Caco-2 (cell line): ENCODE measurements at regions not wholly inside any gene's neighbourhood (a gene's known extent, or its start where the extent isn't known, plus 50 kb on each side); places are given as distances from the start of the nearest gene placed in this dataset.

ENCODE experiments used
- BruUV-seq: library from RNA; stranded (reverse); fragments of 400-500 nt; replicated peaks from 2 replicates; lab custom pipeline; 2021; lab: Mats Ljungman, UMichigan
- CTCF ChIA-PET: fragments of 300-600 bp; sonication (Branson Sonifier 250); formaldehyde crosslinking; loops from one replicate; lab custom pipeline; 2022; ENCODE audit warnings: antibody characterized with exemption; lab: Charles Lee
- POLR2A ChIA-PET: fragments of 300-600 bp; sonication (Branson Sonifier 250); formaldehyde crosslinking; loops from one replicate; lab custom pipeline; 2022; ENCODE audit warnings: antibody characterized with exemption; lab: Charles Lee
- DNase-seq, 2 experiments: peaks; one replicate each; pipeline versions ENCODE4 v3.0.0 to v3.0.0-alpha.2; 2020 to 2022
- H3K27me3 ChIP-seq: replicated peaks from 2 replicates; pipeline ENCODE4 v1.6.0; 2011; ENCODE audit warnings: low read length; ENCODE audit not compliant: control insufficient read depth, insufficient read depth
- H3K36me3 ChIP-seq: 2 replicates; pipeline ENCODE4 v1.5.1; 2011; ENCODE audit warnings: low read length; ENCODE audit not compliant: control insufficient read depth, insufficient read depth
- H3K4me1 ChIP-seq: fragments of 250-450 bp; sonication (Bioruptor Pico); 2 replicates; pipeline ENCODE4 v1.5.1; 2020; ENCODE audit warnings: mild to moderate bottlenecking
- H3K4me3 ChIP-seq: 2 replicates; pipeline ENCODE4 v1.5.1; 2011; ENCODE audit warnings: low read depth, mild to moderate bottlenecking, control low read depth, low read length
- H3K9me3 ChIP-seq: fragments of 250-450 bp; sonication (Bioruptor Pico); 2 replicates; pipeline ENCODE4 v1.5.1; 2020; ENCODE audit warnings: mild to moderate bottlenecking, moderate library complexity
- H3K27ac Mint-ChIP-seq: one replicate; pipeline ENCODE4 v1.8.0; 2022; ENCODE audit warnings: mixed read lengths; ENCODE audit not compliant: unreplicated experiment
- H3K27me3 Mint-ChIP-seq: one replicate; pipeline ENCODE4 v1.8.0; 2022; ENCODE audit warnings: mixed read lengths; ENCODE audit not compliant: insufficient read depth, unreplicated experiment
- H3K36me3 Mint-ChIP-seq: one replicate; pipeline ENCODE4 v1.8.0; 2022; ENCODE audit warnings: mild to moderate bottlenecking, mixed read lengths; ENCODE audit not compliant: insufficient read depth, unreplicated experiment
- H3K4me1 Mint-ChIP-seq: one replicate; pipeline ENCODE4 v1.8.0; 2022; ENCODE audit warnings: low read depth, mixed read lengths; ENCODE audit not compliant: unreplicated experiment
- H3K4me3 Mint-ChIP-seq: one replicate; pipeline ENCODE4 v1.8.0; 2022; ENCODE audit warnings: mild to moderate bottlenecking, moderate library complexity, mixed read lengths; ENCODE audit not compliant: unreplicated experiment
- H3K9me3 Mint-ChIP-seq: one replicate; pipeline ENCODE4 v1.8.0; 2022; ENCODE audit warnings: mixed read lengths; ENCODE audit not compliant: unreplicated experiment
- CTCF ChIP-seq, 2 experiments: fragments of 200-600 bp in 1 of 2; IDR thresholded peaks; 1 replicate in 1 of 2; 2 replicates in 1 of 2; pipeline versions ENCODE4 v1.5.1 to v1.8.0; 2011 to 2022; ENCODE audit warnings: antibody characterized with exemption in 1 of 2, control low read depth in 1 of 2, inconsistent platforms in 1 of 2, low read depth in 1 of 2, low read length in 1 of 2, mild to moderate bottlenecking in 1 of 2, moderate library complexity in 1 of 2; ENCODE audit not compliant: insufficient read depth in 1 of 2, severe bottlenecking in 1 of 2, unreplicated experiment in 1 of 2
- intact Hi-C: fragments of 100-400 bp; cut with micrococcal nuclease; formaldehyde crosslinking; loops from one replicate; pipeline ENCODE4 v1.10.0; 2022; ENCODE audit not compliant: unreplicated experiment

DNA sequence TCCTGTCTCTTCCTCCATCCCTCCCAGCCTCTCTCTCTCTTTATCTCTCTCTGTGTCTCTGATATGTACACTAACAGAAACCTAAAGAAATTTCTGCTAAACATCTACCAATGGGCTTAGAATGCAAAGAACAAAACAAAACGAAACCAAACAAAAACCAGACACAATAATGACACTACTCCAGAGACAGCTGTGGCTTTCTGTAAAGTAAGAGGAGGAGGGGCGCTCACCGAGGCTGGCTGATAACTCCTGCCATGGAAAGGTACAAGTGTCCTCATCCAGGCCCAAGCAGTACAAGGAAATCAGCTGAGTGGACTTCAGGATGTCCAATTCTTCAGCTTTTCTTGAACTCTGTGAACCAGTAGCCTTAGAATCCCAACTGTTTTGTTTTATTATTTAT lies 70.4 kb upstream of the FZD8 start:
- H3K4me3 ChIP-seq, result no peak overlapping the region
- ChIA-PET CTCF (no interaction called here), POLR2A (no interaction called here)
- 0 out of 2 replicates have a peak, but pooled peaks cover under 1% of the 10 kb centered on the region for H3K9me3 ChIP-seq
- Mint-ChIP-seq H3K36me3 (no peaks in the 10 kb centered on the region), H3K4me1 (no peaks in the 10 kb centered on the region), H3K9me3 (peaks cover 18% of the 10 kb centered on the region), H3K27ac (no peak overlapping the region), H3K27me3 (peaks cover 11% of the 10 kb centered on the region), H3K4me3 (no peak overlapping the region)
- no peaks in the 10 kb centered on the region for H3K36me3 ChIP-seq
- TF ChIP-seq CTCF (IDR thresholded peaks at IDR 0.05; ENCODE audit: insufficient read depth in 1 of 2, low read depth in 1 of 2, low read length in 1 of 2, severe bottlenecking in 1 of 2, unreplicated experiment in 1 of 2), result no peak
- intact Hi-C loops, result no loop called here
- no TSS peak for BruUV-seq
- DNase-seq, result no peak
- H3K27me3 ChIP-seq, result no peaks in the 10 kb centered on the region; the same call in 1 of the 2 replicates
- H3K4me1 ChIP-seq, result peaks cover 6% of the 10 kb centered on the region; the same call in 1 of the 2 replicates

GRCh38 chr10:35711615-35712411 lies 69.7 kb upstream of the FZD8 start:
- Histone ChIP-seq H3K27me3 (no peaks in the 10 kb centered on the region; the same call in 1 of the 2 replicates), H3K36me3 (no peaks in the 10 kb centered on the region), H3K9me3 (peaks cover 7% of the 10 kb centered on the region; the same call in 1 of the 2 replicates), H3K4me1 (peaks cover 3% of the 10 kb centered on the region; the same call in 1 of the 2 replicates), H3K4me3 (no peak overlapping the region)
- intact Hi-C loops, result no loop called here
- no peak for TF ChIP-seq CTCF (IDR thresholded peaks at IDR 0.05; ENCODE audit: insufficient read depth in 1 of 2, low read depth in 1 of 2, low read length in 1 of 2, severe bottlenecking in 1 of 2, unreplicated experiment in 1 of 2)
- no TSS peak for BruUV-seq
- no peaks in the 10 kb centered on the region for H3K36me3 Mint-ChIP-seq
- DNase-seq, result no peak
- CTCF ChIA-PET, result no interaction called here
- peaks cover 11% of the 10 kb centered on the region for H3K27me3 Mint-ChIP-seq
- H3K27ac Mint-ChIP-seq, result no peak overlapping the region
- H3K9me3 Mint-ChIP-seq, result peaks cover 24% of the 10 kb centered on the region
- H3K4me3 Mint-ChIP-seq, result no peak overlapping the region
- H3K4me1 Mint-ChIP-seq, result no peaks in the 10 kb centered on the region
- POLR2A ChIA-PET, result no interaction called here

DNA sequence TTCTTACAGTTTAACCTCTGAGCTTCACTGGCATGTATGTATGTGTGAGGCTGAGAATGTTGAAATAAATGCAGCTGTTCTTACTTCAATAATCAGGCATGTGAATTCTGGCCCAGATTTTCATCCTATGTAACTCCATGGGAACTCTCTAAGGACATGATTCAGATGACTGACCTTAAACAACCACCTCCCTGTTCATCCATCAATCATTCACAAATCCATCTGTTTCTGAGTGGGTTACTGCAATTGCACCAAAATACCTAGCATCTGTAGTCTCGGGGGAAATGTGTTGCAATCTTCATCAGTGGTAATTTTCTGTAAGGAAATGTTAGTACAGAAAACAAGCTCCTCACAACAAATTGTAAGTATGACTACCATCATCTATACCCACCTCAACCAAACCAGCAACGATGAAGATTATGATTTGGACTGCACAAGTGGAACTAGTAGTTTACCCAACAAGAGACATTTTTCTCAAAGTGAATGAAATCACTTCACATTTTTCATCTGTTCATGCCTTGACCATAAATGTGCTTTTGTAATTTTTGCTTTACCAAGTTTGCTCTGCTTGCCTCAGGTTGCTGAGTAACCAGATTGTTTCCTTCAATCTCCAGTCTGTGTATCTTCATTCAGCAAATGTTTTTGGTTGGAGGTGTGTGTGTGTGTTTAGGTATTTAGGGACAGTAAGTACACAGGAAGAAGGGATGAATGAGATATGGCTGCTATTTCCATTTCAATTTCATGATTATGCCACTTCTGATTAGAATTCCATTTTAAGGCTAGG lies 65.7 kb upstream of the FZD8 start:
- Histone ChIP-seq H3K4me1 (peaks cover 8% of the 10 kb centered on the region), H3K27me3 (no peaks in the 10 kb centered on the region; the same call in 1 of the 2 replicates), H3K36me3 (no peaks in the 10 kb centered on the region), H3K9me3 (peaks cover 9% of the 10 kb centered on the region; the same call in 1 of the 2 replicates), H3K4me3 (no peak overlapping the region)
- H3K36me3 Mint-ChIP-seq, result no peaks in the 10 kb centered on the region
- BruUV-seq, result no TSS peak
- peaks cover 20% of the 10 kb centered on the region for H3K9me3 Mint-ChIP-seq
- DNase-seq, result no peak
- POLR2A ChIA-PET, result no interaction called here
- CTCF ChIA-PET, result no interaction called here
- no peak overlapping the region for H3K27ac Mint-ChIP-seq
- intact Hi-C loops, result no loop called here
- no peak for TF ChIP-seq CTCF (IDR thresholded peaks at IDR 0.05; ENCODE audit: insufficient read depth in 1 of 2, low read depth in 1 of 2, low read length in 1 of 2, severe bottlenecking in 1 of 2, unreplicated experiment in 1 of 2)
- H3K4me1 Mint-ChIP-seq, result no peaks in the 10 kb centered on the region
- peaks cover 11% of the 10 kb centered on the region for H3K27me3 Mint-ChIP-seq
- H3K4me3 Mint-ChIP-seq, result no peak overlapping the region
